Hypothalamus (tissue), 51 donors: ENCODE measurements at regions not wholly inside any gene's neighbourhood (a gene's known extent, or its start where the extent isn't known, plus 50 kb on each side); places are given as distances from the start of the nearest gene placed in this dataset.
"Not testable (repeated sequence)": the region's sequence is repeated elsewhere in the genome, so short reads cannot be mapped to it uniquely, and the experiment has no call there.

Experiments
- DNase-seq, 51 donors: peaks; one replicate each; lab custom pipeline; 2025; lab: John Stamatoyannopoulos, UW

- DNase-seq: no peak
These were observed 161.5 kb downstream of the SOX3 start for GRCh38 chrX:140343226-140343868.

GRCh38 chrX:140342410-140342809, 162.5 kb downstream of the SOX3 start:
- no peak for DNase-seq

DNA sequence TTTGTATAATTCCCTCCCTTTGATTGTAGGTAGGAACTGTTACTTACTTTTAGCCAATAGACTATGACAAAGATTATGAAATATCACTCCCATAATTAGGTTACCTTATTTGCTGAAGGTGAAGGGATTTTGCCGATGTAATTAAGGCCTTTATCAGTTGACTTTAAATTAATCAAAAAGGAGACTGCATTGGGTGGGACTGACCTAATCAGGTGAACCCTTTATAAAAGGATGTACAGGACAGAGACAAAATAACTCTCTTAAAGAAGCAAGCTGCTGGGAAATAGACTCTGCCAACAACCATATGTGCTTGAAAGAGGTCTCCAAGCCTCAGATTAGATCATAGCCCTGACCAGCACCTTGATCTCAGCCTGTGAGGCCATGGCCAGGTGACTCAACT, 167.6 kb downstream of the SOX3 start:
- DNase-seq: no peak

- peak in 1 of 51 donors; percentile 0 for DNase-seq
These were observed 186.6 kb downstream of the SOX3 start for GRCh38 chrX:140318296-140318695.

DNA sequence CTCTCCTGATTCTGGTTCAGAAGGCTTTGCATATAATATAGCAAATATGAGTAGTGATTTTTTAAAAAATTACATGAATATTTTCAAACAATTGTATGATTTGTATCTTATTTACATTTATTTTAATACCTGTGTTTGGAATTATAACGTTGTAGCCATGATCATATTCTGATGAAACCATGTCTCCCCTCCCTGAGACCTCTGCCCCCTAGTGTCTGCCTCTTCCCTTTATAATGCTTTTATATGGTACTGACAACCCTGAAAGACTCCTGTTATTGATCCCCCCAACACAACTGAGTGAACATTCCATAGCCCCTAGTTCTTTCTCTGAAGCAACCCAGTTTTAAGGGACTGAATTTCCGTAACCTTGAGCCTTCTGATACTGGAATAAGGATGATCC, 187.4 kb downstream of the SOX3 start:
- DNase-seq: no peak

GRCh38 chrX:140298960-140299825, 205.7 kb downstream of the SOX3 start:
- no peak for DNase-seq

GRCh38 chrX:140297273-140297672, 207.6 kb downstream of the SOX3 start:
- DNase-seq: no peak

DNA sequence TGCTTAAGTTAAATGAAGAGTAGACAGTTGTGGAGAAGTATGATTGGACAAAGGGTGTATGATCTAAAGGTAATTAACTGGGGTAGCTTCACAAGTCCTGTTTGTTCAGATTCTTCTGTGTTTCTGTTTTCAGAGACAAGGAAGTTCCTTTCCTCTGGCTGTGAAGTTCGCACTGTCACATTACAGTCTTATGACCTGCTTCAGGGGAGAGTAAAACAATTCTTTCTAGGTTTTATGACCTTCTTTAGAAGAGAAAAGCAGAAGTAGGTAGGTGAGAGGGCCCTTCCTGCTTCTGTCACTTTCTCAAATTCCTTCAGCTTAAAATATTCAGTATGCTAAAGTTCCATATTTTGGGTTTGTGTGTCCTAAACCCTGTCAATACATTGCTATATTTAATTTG, 211.9 kb downstream of the SOX3 start:
- no peak for DNase-seq

DNA sequence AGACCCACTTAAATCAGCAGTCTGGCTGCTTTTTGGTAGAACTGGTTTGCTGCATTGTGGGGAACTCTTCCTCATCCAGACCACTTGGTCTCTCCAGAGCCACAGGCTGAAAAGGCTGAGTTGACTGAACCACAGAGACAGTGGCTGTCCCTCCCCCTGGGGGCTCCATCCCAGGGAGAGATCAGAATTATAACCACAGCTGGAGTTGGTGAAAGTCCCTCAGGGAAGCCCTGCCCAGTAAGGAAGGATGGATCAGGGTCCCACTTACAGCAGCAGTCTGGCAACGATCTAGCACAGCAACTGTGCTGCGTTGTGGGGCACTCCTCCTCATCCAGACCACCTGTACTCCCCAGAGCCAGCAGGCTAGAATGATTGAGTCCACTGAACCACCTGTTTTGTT, 212.7 kb downstream of the SOX3 start:
- no peak for DNase-seq

DNA sequence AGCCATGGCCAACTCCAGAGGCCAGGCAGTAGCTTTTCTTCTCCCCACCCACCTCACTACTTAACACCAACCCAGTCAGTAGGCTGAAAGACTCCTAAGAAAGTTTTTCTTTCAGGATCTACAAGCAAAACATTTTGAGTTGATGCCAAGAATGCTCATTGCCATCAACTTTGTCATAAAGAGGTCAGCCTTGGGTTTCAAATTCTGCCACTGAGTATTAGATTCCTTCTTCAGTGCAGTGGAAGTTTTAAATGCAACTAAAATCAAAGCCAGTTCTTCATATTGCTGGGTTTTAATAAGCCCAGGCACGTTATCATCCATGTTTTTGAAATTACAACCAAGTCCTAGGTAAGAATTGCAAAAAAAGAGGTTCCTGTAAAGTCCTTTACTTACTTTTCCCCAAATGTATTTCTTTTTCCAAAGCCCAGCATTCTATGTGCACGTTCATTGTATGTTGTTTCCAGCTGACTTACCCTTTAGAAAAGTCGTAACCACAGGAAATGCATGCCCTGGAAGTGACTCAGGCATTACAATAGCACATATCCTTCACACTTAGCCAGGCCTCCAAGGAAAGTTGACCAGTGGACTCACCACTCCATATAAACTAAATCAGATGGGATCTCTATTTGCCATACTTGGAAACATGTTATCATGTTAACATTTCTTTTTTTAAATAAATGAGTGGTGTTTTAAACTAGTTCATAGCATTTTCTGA, 229.9 kb downstream of the SOX3 start:
- DNase-seq: no peak

DNA sequence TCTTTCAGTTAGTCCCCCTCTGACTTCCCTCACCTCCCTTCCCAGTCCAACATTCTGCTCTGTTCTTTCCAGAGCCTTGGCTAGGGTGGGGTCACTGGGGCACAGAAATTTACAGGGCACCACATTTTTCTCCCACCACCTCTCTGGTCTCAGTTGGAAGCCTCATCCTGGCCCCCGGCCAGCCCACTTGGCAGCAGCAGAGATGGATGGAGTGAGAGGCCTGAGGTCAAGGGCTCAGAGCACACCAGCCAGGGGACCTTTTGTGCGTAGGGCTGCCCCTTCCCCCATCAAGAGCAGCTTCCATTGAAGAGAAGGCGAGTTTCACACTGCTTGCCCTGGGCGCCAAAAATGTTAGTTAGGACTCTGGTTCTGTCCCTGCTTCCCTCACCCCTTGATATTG, 230.9 kb downstream of the SOX3 start:
- no peak for DNase-seq

- no peak for DNase-seq
These were observed 254.5 kb downstream of the SOX3 start for GRCh38 chrX:140250391-140250790.

DNA sequence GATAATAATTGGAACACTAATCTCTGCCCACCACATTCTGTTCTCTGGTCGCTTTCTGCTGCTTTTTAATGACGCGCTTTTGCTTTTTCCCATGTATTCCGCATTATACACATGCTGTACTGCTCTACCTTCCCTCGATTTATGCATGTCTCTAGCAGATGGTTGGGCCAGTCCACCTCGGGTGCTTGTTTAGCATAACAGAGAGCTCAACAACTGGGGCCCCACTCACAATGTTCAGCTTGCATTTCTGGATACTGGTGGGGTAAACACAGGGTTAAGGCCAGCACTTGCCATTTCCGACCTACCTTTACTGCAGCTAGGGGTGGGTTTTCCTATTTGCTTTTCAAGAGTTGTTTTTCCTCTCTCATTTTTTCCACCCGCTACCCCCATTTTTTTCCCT, 255.8 kb downstream of the SOX3 start:
- no peak for DNase-seq

- no peak for DNase-seq
These were observed 263.9 kb upstream of the CXorf66 start for GRCh38 chrX:140229191-140229590.

- not testable (repeated sequence) for DNase-seq
These were observed 260.7 kb upstream of the CXorf66 start for GRCh38 chrX:140226037-140226436.

DNA sequence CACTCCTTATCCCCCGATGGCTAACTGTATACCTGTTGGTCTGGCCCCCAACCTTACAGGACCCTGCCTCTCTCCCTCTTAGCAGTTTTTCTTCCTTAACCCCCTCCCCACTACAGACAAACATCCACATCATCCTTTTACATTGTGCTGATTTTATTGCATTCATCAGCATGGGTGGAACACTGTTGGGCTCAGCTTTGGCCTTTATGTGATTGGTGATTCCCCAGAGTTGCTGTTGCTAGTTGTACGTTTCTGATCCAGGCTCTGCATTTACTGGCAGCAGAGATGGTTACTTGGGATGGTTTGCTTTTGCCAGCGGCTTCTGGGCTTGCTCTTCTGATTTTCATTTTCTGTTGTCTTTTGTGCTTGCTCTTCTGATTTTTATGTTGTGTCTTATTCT, 250.6 kb upstream of the CXorf66 start:
- not testable (repeated sequence) for DNase-seq

DNA sequence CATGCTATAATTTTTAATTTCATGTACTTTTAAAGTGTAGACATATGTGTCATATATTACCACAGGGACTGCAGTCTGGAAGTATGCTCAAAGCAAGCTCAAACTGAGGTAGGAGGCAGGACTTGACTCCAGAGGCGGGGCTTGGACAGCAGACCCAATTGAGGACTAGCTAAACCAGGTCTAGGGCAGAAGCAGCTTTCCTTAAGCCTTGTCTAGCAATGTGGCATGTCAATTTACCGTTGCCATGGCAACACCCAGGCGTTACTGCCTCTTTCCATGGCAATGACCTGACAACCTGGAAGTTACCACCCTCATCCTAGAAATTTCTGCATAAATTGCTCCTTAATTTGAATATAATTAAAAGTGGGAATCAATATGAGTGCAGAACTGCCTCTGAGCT, 249.2 kb upstream of the CXorf66 start:
- DNase-seq: not testable (repeated sequence)

DNA sequence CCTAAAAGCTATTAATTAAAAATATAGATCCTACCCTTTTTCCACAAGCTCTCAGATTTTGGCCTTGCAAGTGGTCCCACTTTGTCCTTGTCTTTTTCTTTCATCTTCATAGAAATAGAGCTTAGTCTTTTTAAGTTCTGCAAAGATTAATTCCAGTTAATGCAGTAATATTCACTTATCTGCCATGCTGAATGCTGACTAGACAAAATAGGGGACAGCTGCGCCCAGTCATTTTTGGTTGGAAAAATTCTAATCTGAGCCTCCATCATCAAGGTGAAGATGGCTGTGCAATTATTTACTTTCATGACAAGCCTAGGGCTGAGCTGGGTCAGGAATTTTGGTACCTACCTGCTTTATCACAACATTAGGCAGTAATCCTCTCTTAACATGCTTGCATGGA, 241.3 kb upstream of the CXorf66 start:
- DNase-seq: no peak

DNA sequence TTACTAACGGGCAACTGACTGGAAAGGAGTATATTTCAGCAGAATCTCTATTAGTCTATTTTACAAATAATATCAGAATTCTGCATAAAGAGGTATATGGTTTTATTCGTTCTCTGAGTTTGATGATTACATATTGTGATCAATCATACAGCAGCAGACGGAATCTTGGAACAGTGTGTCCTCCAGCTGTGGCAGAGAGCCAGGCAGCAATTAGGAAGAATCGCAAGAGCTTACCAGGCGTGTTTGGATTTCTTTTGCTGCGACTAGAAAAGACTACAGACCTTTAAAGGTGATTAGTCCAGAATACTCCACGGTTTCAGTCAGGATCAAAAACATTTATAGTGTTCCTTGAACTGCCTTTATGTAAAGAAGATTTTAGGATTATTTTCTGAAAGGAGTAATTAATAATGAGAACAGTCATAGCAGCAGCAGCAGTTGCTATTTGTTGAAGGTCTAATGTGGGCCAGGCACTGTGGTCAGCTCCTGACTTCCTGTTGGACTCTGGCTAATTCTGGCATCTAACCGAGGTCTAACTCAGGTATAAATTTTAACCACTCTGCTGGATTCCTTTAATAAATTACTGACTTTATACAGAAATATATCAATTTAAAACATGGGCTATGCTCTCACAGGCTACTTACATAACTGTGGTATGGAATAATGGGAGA, 225.3 kb upstream of the CXorf66 start:
- no peak for DNase-seq

GRCh38 chrX:140180585-140180984, 215.3 kb upstream of the CXorf66 start:
- DNase-seq: no peak

GRCh38 chrX:140177821-140178220, 212.5 kb upstream of the CXorf66 start:
- no peak for DNase-seq
